Type B pancreatic cell (in vitro differentiated cells): ENCODE measurements at regions not wholly inside any gene's neighbourhood (a gene's known extent, or its start where the extent isn't known, plus 50 kb on each side); places are given as distances from the start of the nearest gene placed in this dataset.

Source experiments
- DNase-seq: peaks from one replicate; pipeline ENCODE4 v3.0.0; 2021; ENCODE audit warnings: mixed read lengths; ENCODE audit not compliant: unreplicated experiment; ENCODE audit errors: extremely low spot score
- H3K27ac Mint-ChIP-seq: 2 replicates; pipeline ENCODE4 v1.8.0; 2021; ENCODE audit warnings: mild to moderate bottlenecking, mixed read lengths
- H3K27me3 Mint-ChIP-seq: 2 replicates; pipeline ENCODE4 v1.8.0; 2021; ENCODE audit warnings: mixed read lengths
- H3K36me3 Mint-ChIP-seq: 2 replicates; pipeline ENCODE4 v1.8.0; 2021; ENCODE audit warnings: mixed read lengths
- H3K4me1 Mint-ChIP-seq: one replicate; pipeline ENCODE4 v1.8.0; 2021; ENCODE audit warnings: mixed read lengths; ENCODE audit not compliant: unreplicated experiment
- H3K4me3 Mint-ChIP-seq: 2 replicates; pipeline ENCODE4 v1.8.0; 2021; ENCODE audit warnings: mild to moderate bottlenecking, mixed read lengths
- H3K9me3 Mint-ChIP-seq: 2 replicates; pipeline ENCODE4 v1.8.0; 2021; ENCODE audit warnings: mixed read lengths
- TF ChIP-seq, protein P1 (sequence below): fragments of 200-600 bp; sonication (generic); conservative IDR thresholded peaks from 2 replicates; pipeline ENCODE4 v1.5.0; 2021; ENCODE audit warnings: antibody characterized with exemption, mild to moderate bottlenecking

DNA sequence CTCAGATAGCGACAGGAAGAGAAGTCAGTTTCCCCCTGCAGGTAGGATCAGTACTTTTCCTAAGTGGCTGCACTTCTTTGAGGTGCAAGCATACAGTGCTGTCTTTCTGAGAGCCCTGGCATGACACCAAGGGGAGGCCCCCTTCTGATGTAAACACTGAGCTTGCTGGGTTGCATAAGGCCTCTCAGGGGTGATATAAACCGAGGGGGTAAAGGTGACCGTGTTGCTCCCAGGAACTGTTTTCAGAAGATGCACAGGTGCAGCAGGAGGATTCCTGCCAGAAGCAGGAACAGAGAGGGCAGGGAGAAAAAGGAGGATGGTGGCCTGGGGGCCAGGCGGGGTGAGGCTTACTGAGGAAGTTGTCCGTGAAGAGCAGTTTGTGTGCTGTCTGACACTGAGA lies 74.0 kb upstream of the ZNF30 start:
- TF ChIP-seq, protein P1, sequence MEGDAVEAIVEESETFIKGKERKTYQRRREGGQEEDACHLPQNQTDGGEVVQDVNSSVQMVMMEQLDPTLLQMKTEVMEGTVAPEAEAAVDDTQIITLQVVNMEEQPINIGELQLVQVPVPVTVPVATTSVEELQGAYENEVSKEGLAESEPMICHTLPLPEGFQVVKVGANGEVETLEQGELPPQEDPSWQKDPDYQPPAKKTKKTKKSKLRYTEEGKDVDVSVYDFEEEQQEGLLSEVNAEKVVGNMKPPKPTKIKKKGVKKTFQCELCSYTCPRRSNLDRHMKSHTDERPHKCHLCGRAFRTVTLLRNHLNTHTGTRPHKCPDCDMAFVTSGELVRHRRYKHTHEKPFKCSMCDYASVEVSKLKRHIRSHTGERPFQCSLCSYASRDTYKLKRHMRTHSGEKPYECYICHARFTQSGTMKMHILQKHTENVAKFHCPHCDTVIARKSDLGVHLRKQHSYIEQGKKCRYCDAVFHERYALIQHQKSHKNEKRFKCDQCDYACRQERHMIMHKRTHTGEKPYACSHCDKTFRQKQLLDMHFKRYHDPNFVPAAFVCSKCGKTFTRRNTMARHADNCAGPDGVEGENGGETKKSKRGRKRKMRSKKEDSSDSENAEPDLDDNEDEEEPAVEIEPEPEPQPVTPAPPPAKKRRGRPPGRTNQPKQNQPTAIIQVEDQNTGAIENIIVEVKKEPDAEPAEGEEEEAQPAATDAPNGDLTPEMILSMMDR, result no peak
- H3K36me3 Mint-ChIP-seq, result no peaks in the 10 kb centered on the region
- peaks cover 7% of the 10 kb centered on the region for H3K9me3 Mint-ChIP-seq
- no peaks in the 10 kb centered on the region for H3K27me3 Mint-ChIP-seq
- H3K4me3 Mint-ChIP-seq, result no peak overlapping the region
- no peak for DNase-seq
- no peak overlapping the region for H3K27ac Mint-ChIP-seq
- no peaks in the 10 kb centered on the region for H3K4me1 Mint-ChIP-seq

DNA sequence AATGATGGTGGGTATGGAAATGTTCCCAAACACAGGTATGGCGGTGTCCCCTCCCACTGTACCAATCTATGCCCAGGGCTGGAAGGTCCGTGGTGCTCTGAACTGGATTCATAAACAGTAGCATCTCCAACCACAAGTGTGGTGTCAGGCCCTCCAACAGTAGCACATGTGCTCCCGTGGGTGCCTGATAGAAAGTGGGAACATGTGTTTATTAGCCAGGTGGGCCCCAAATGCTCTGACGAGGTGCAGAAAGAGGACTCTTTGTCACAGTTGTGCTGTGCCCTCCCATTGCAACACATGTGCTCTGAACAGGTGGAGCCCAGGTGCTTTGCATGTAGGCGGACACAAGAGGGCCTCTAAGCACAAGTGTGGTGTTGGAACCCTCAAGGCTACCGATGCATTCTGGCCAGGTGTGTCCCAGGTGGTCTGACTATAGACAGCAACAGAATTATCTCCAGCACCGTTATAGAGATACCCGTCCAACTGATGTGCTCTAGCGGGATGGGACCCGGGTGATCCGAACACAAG lies 75.4 kb upstream of the ZNF30 start:
- no peaks in the 10 kb centered on the region for H3K27me3 Mint-ChIP-seq
- no peak overlapping the region for H3K4me3 Mint-ChIP-seq
- no peaks in the 10 kb centered on the region for H3K36me3 Mint-ChIP-seq
- H3K9me3 Mint-ChIP-seq, result no peaks in the 10 kb centered on the region
- no peak overlapping the region for H3K27ac Mint-ChIP-seq
- TF ChIP-seq, protein P1, result no peak
- DNase-seq, result no peak
- H3K4me1 Mint-ChIP-seq, result no peaks in the 10 kb centered on the region

DNA sequence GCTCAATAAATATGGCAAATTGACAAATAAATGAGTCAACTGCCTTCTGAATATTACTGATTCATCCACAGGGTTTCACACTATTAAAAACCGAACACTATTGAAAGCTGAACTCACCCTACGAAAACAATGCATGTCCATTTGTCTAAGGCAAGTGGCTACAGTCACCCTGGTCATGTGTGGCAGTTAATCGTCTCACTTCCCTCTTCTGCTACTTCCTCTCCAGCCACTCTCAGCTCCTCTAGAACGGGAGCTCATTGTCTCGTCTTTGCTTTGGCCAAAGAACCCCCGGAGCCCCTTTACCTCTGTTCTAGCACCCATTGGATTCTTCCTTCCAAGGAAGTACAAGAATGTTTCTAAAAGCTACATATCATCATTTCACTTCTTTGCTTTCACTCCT lies 74.4 kb upstream of the ZNF599 start:
- no peaks in the 10 kb centered on the region for H3K4me1 Mint-ChIP-seq
- TF ChIP-seq, protein P1, result no peak
- DNase-seq, result no peak

DNA sequence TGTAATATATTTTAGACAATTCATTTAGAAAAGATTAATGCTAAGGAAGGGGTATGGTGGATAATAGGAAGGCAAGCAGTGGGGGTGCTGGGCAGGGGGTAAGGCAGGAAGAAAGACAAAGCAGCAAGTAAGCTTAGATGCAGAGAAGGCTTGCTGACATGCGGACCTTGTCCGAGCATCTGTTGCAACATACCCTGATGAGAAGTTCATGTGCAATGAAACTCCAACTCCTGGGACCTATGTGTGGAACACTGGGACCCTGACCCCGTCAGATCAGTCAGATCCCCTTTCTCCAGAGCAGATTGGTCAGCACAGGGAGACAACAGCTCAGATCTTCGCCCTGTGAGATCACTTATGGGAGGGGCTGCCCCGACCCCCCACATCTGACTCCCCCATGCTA lies 71.3 kb upstream of the ZNF599 start:
- TF ChIP-seq, protein P1, result no peak
- Mint-ChIP-seq H3K4me3 (no peak overlapping the region), H3K36me3 (no peaks in the 10 kb centered on the region), H3K27ac (no peak overlapping the region), H3K4me1 (no peaks in the 10 kb centered on the region), H3K9me3 (no peaks in the 10 kb centered on the region), H3K27me3 (peaks cover 22% of the 10 kb centered on the region)
- no peak for DNase-seq

More for the DNA sequence above, 74.4 kb upstream of the ZNF599 start:
- Mint-ChIP-seq H3K36me3 (no peaks in the 10 kb centered on the region), H3K4me3 (no peak overlapping the region), H3K27me3 (peaks cover 16% of the 10 kb centered on the region), H3K9me3 (no peaks in the 10 kb centered on the region), H3K27ac (no peak overlapping the region)

DNA sequence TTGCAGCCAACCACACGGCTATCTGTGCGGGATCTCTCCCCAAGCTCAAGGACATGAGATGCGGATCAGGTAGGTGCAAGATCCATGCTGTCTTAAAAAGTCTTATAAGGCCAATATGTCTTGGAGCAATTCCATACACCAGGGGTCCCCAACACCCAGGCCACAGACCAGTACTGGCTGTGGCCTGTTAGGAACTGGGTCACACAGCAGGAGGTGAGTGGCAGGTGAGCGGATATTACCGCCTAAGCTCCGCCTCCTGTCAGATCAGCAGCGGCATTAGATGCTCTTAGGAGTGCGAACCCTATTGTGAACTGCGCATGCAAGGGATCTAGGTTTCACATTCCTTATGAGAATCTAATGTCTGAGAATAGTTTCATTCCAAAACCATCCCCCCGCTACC lies 68.8 kb upstream of the ZNF599 start:
- Mint-ChIP-seq H3K4me3 (no peak overlapping the region), H3K4me1 (no peaks in the 10 kb centered on the region), H3K27me3 (peaks cover 46% of the 10 kb centered on the region), H3K36me3 (no peaks in the 10 kb centered on the region), H3K27ac (no peak overlapping the region), H3K9me3 (no peaks in the 10 kb centered on the region)
- TF ChIP-seq, protein P1, result no peak
- DNase-seq, result no peak
